ENCODE measurements at regions not wholly inside any gene's neighbourhood (a gene's known extent, or its start where the extent isn't known, plus 50 kb on each side); places are given as distances from the start of the nearest gene placed in this dataset.

DNA sequence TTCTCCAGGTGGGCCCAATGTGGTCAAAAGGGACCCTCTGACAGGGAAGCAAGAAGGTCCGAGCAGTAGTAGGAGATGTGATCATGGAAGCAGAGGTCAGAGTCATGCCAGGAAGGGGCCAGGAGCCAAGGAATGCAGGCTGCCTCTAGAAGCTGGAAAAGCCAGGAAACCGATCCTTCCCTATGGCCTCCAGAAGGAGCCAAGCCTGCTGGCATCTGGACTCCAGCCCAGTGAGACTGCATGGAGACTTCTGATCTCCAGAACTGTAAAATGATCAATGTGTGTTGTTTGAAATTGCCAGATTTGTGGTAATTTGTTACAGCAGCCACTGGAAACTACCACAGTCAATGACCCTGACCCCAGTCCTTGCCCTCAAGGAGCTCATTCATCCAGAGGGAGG lies 56.8 kb upstream of the SPATA12 start:
- Histone ChIP-seq H3K9ac (ENCODE audit: low read length) (no peak overlapping the region), H3K27me3 (ENCODE audit: low read length) (no peaks in the 10 kb centered on the region), H3K4me3 (ENCODE audit: insufficient read depth, low read length, poor library complexity, severe bottlenecking) (no peak overlapping the region), H3K4me2 (ENCODE audit: low read depth, low read length, poor library complexity, severe bottlenecking) (no peak overlapping the region), H3K36me3 (ENCODE audit: low read length) (no peaks in the 10 kb centered on the region), H3K9me3 (ENCODE audit: insufficient read depth, low read length) (no peaks in the 10 kb centered on the region), H3K27ac (ENCODE audit: low read depth, low read length) (no peak overlapping the region), H2AFZ (ENCODE audit: low read depth, low read length, severe bottlenecking) (no peak overlapping the region), H3K9me2 (replicated peaks; ENCODE audit: insufficient read depth, low read length) (no peaks in the 10 kb centered on the region), H4K20me1 (ENCODE audit: low read depth, low read length) (no peaks in the 10 kb centered on the region), H3K79me2 (ENCODE audit: insufficient read depth, low read length) (no peaks in the 10 kb centered on the region), H3F3A (ENCODE audit: insufficient read depth) (no peaks in the 10 kb centered on the region)
- TF ChIP-seq, protein P1, sequence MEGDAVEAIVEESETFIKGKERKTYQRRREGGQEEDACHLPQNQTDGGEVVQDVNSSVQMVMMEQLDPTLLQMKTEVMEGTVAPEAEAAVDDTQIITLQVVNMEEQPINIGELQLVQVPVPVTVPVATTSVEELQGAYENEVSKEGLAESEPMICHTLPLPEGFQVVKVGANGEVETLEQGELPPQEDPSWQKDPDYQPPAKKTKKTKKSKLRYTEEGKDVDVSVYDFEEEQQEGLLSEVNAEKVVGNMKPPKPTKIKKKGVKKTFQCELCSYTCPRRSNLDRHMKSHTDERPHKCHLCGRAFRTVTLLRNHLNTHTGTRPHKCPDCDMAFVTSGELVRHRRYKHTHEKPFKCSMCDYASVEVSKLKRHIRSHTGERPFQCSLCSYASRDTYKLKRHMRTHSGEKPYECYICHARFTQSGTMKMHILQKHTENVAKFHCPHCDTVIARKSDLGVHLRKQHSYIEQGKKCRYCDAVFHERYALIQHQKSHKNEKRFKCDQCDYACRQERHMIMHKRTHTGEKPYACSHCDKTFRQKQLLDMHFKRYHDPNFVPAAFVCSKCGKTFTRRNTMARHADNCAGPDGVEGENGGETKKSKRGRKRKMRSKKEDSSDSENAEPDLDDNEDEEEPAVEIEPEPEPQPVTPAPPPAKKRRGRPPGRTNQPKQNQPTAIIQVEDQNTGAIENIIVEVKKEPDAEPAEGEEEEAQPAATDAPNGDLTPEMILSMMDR (IDR thresholded peaks at IDR 0.05; ENCODE audit: insufficient read depth, low read length, poor library complexity, severe bottlenecking): no peak
- TF ChIP-seq EZH2phosphoT487 (conservative IDR thresholded peaks at IDR 0.05; ENCODE audit: low read length): no peak

DNA sequence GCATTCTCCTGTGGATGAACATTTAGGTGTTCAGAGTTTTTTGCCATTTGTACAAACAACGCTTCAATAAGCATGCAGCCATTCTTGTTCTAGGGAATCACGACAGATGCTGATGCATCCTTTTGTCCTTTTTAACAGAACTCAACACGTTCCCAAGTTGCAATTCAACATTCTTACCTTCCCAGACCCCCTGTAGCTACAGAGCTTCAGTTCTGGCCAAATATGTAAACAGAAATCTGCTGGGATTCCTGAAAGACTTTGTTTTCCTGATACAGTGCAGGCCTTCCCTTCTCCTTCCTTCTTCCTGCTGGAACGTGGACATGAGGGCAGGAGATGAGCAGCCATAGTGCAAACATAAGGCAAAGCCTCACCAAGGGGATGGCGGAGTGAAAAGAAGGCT lies 59.1 kb upstream of the SPATA12 start:
- H3K9me3 ChIP-seq (ENCODE audit: insufficient read depth, low read length): no peaks in the 10 kb centered on the region
- H3K27me3 ChIP-seq (ENCODE audit: low read length): no peaks in the 10 kb centered on the region
- no peak overlapping the region for H3K27ac ChIP-seq (ENCODE audit: low read depth, low read length)
- no peaks in the 10 kb centered on the region for H3K9me2 ChIP-seq (replicated peaks; ENCODE audit: insufficient read depth, low read length)
- no peaks in the 10 kb centered on the region for H3F3A ChIP-seq (ENCODE audit: insufficient read depth)
- TF ChIP-seq, protein P1 (IDR thresholded peaks at IDR 0.05; ENCODE audit: insufficient read depth, low read length, poor library complexity, severe bottlenecking): no peak
- TF ChIP-seq EZH2phosphoT487 (conservative IDR thresholded peaks at IDR 0.05; ENCODE audit: low read length): no peak
- H2AFZ ChIP-seq (ENCODE audit: low read depth, low read length, severe bottlenecking): no peak overlapping the region
- no peak overlapping the region for H3K4me3 ChIP-seq (ENCODE audit: insufficient read depth, low read length, poor library complexity, severe bottlenecking)
- no peaks in the 10 kb centered on the region for H3K79me2 ChIP-seq (ENCODE audit: insufficient read depth, low read length)
- H3K36me3 ChIP-seq (ENCODE audit: low read length): no peaks in the 10 kb centered on the region
- H3K9ac ChIP-seq (ENCODE audit: low read length): no peak overlapping the region
- no peak overlapping the region for H3K4me2 ChIP-seq (ENCODE audit: low read depth, low read length, poor library complexity, severe bottlenecking)
- no peaks in the 10 kb centered on the region for H4K20me1 ChIP-seq (ENCODE audit: low read depth, low read length)

DNA sequence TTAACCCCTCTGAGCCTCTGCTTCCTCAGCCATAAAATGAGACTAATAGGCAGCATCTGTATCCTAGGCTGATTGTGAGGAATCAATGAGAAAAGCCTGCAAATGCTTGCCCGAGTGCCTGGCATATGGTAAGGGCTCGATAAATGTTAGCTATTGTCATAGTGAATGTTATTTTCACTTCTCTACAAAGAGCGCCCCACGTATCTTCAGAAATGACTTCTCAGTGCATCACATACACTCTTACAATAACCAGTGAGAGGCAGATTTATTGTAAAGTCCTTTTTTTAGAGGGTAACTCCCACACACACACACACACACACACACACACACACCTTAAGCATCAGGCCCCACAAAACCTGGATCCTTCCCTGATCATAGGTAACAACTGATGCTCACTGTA lies 60.5 kb upstream of the SPATA12 start:
- Histone ChIP-seq H2AFZ (ENCODE audit: low read depth, low read length, severe bottlenecking) (no peak overlapping the region), H3K9me3 (ENCODE audit: insufficient read depth, low read length) (no peaks in the 10 kb centered on the region), H3K79me2 (ENCODE audit: insufficient read depth, low read length) (no peaks in the 10 kb centered on the region), H3K9me2 (replicated peaks; ENCODE audit: insufficient read depth, low read length) (no peaks in the 10 kb centered on the region), H3K27me3 (ENCODE audit: low read length) (no peaks in the 10 kb centered on the region), H3K27ac (ENCODE audit: low read depth, low read length) (no peak overlapping the region), H3K4me3 (ENCODE audit: insufficient read depth, low read length, poor library complexity, severe bottlenecking) (no peak overlapping the region), H3K9ac (ENCODE audit: low read length) (no peak overlapping the region), H3F3A (ENCODE audit: insufficient read depth) (no peaks in the 10 kb centered on the region), H3K36me3 (ENCODE audit: low read length) (no peaks in the 10 kb centered on the region), H3K4me2 (ENCODE audit: low read depth, low read length, poor library complexity, severe bottlenecking) (no peak overlapping the region), H4K20me1 (ENCODE audit: low read depth, low read length) (no peaks in the 10 kb centered on the region)
- TF ChIP-seq EZH2phosphoT487 (conservative IDR thresholded peaks at IDR 0.05; ENCODE audit: low read length): no peak
- TF ChIP-seq, protein P1 (IDR thresholded peaks at IDR 0.05; ENCODE audit: insufficient read depth, low read length, poor library complexity, severe bottlenecking): no peak

Measured in SU-DHL-6 (cell line).